ENCODE measurements at regions not wholly inside any gene's neighbourhood (a gene's known extent, or its start where the extent isn't known, plus 50 kb on each side); places are given as distances from the start of the nearest gene placed in this dataset.
"Not testable (repeated sequence)": the region's sequence is repeated elsewhere in the genome, so short reads cannot be mapped to it uniquely, and the experiment has no call there.

GRCh38 chr5:128861155-128861554, 104.1 kb upstream of the SLC27A6 start:
- not testable (repeated sequence) for H3K36me3 ChIP-seq (ENCODE audit: control insufficient read depth, insufficient read depth, low read length); H3K4me3 ChIP-seq (ENCODE audit: low read depth, low read length); H3K4me1 ChIP-seq (ENCODE audit: control insufficient read depth, insufficient read depth, low read length); H3K9me3 ChIP-seq (ENCODE audit: control insufficient read depth, insufficient read depth, low read length); H3K9ac ChIP-seq (ENCODE audit: low read depth, low read length); H3K27me3 ChIP-seq (ENCODE audit: control insufficient read depth, insufficient read depth, low read length)

- Histone ChIP-seq H3K27me3 (ENCODE audit: control insufficient read depth, insufficient read depth, low read length) (no peaks in the 10 kb centered on the region), H3K4me1 (ENCODE audit: control insufficient read depth, insufficient read depth, low read length) (no peaks in the 10 kb centered on the region), H3K9ac (ENCODE audit: low read depth, low read length) (no peak overlapping the region), H3K9me3 (ENCODE audit: control insufficient read depth, insufficient read depth, low read length) (no peaks in the 10 kb centered on the region), H3K4me3 (ENCODE audit: low read depth, low read length) (no peak overlapping the region), H3K36me3 (ENCODE audit: control insufficient read depth, insufficient read depth, low read length) (no peaks in the 10 kb centered on the region)
These were observed 95.3 kb upstream of the SLC27A6 start for GRCh38 chr5:128869970-128870369.

- no peak overlapping the region for H3K9ac ChIP-seq (ENCODE audit: low read depth, low read length)
- H3K27me3 ChIP-seq (ENCODE audit: control insufficient read depth, insufficient read depth, low read length): no peaks in the 10 kb centered on the region
- H3K9me3 ChIP-seq (ENCODE audit: control insufficient read depth, insufficient read depth, low read length): no peaks in the 10 kb centered on the region
- no peaks in the 10 kb centered on the region for H3K4me1 ChIP-seq (ENCODE audit: control insufficient read depth, insufficient read depth, low read length)
- H3K4me3 ChIP-seq (ENCODE audit: low read depth, low read length): no peak overlapping the region
- H3K36me3 ChIP-seq (ENCODE audit: control insufficient read depth, insufficient read depth, low read length): no peaks in the 10 kb centered on the region
These were observed 94.9 kb upstream of the SLC27A6 start for GRCh38 chr5:128870373-128870772.

- no peaks in the 10 kb centered on the region for H3K27me3 ChIP-seq (ENCODE audit: control insufficient read depth, insufficient read depth, low read length)
- H3K36me3 ChIP-seq (ENCODE audit: control insufficient read depth, insufficient read depth, low read length): no peaks in the 10 kb centered on the region
- no peaks in the 10 kb centered on the region for H3K9me3 ChIP-seq (ENCODE audit: control insufficient read depth, insufficient read depth, low read length)
- no peak overlapping the region for H3K9ac ChIP-seq (ENCODE audit: low read depth, low read length)
- no peak overlapping the region for H3K4me3 ChIP-seq (ENCODE audit: low read depth, low read length)
- no peaks in the 10 kb centered on the region for H3K4me1 ChIP-seq (ENCODE audit: control insufficient read depth, insufficient read depth, low read length)
These were observed 94.4 kb upstream of the SLC27A6 start for GRCh38 chr5:128870923-128871322.

GRCh38 chr5:128876569-128877382, 88.5 kb upstream of the SLC27A6 start:
- peaks cover 13% of the 10 kb centered on the region for H3K4me1 ChIP-seq (ENCODE audit: control insufficient read depth, insufficient read depth, low read length)
- H3K27me3 ChIP-seq (ENCODE audit: control insufficient read depth, insufficient read depth, low read length): no peaks in the 10 kb centered on the region
- peak overlapping the region; percentile 27 for H3K9ac ChIP-seq (ENCODE audit: low read depth, low read length)
- no peaks in the 10 kb centered on the region for H3K36me3 ChIP-seq (ENCODE audit: control insufficient read depth, insufficient read depth, low read length)
- no peaks in the 10 kb centered on the region for H3K9me3 ChIP-seq (ENCODE audit: control insufficient read depth, insufficient read depth, low read length)
- no peak overlapping the region for H3K4me3 ChIP-seq (ENCODE audit: low read depth, low read length)

GRCh38 chr5:128877476-128877875, 87.8 kb upstream of the SLC27A6 start:
- Histone ChIP-seq H3K27me3 (ENCODE audit: control insufficient read depth, insufficient read depth, low read length) (no peaks in the 10 kb centered on the region), H3K4me3 (ENCODE audit: low read depth, low read length) (no peak overlapping the region), H3K4me1 (ENCODE audit: control insufficient read depth, insufficient read depth, low read length) (peaks cover 13% of the 10 kb centered on the region), H3K9me3 (ENCODE audit: control insufficient read depth, insufficient read depth, low read length) (no peaks in the 10 kb centered on the region), H3K36me3 (ENCODE audit: control insufficient read depth, insufficient read depth, low read length) (no peaks in the 10 kb centered on the region), H3K9ac (ENCODE audit: low read depth, low read length) (no peak overlapping the region)

- no peaks in the 10 kb centered on the region for H3K36me3 ChIP-seq (ENCODE audit: control insufficient read depth, insufficient read depth, low read length)
- no peak overlapping the region for H3K4me3 ChIP-seq (ENCODE audit: low read depth, low read length)
- peaks cover 12% of the 10 kb centered on the region for H3K4me1 ChIP-seq (ENCODE audit: control insufficient read depth, insufficient read depth, low read length)
- no peak overlapping the region for H3K9ac ChIP-seq (ENCODE audit: low read depth, low read length)
- no peaks in the 10 kb centered on the region for H3K27me3 ChIP-seq (ENCODE audit: control insufficient read depth, insufficient read depth, low read length)
- no peaks in the 10 kb centered on the region for H3K9me3 ChIP-seq (ENCODE audit: control insufficient read depth, insufficient read depth, low read length)
These were observed 83.7 kb upstream of the SLC27A6 start for GRCh38 chr5:128881502-128882018.

GRCh38 chr5:128885649-128886255, 79.5 kb upstream of the SLC27A6 start:
- Histone ChIP-seq H3K36me3 (ENCODE audit: control insufficient read depth, insufficient read depth, low read length) (no peaks in the 10 kb centered on the region), H3K4me3 (ENCODE audit: low read depth, low read length) (no peak overlapping the region), H3K9me3 (ENCODE audit: control insufficient read depth, insufficient read depth, low read length) (no peaks in the 10 kb centered on the region), H3K27me3 (ENCODE audit: control insufficient read depth, insufficient read depth, low read length) (no peaks in the 10 kb centered on the region), H3K9ac (ENCODE audit: low read depth, low read length) (no peak overlapping the region), H3K4me1 (ENCODE audit: control insufficient read depth, insufficient read depth, low read length) (no peaks in the 10 kb centered on the region)

- H3K9me3 ChIP-seq (ENCODE audit: control insufficient read depth, insufficient read depth, low read length): no peaks in the 10 kb centered on the region
- H3K27me3 ChIP-seq (ENCODE audit: control insufficient read depth, insufficient read depth, low read length): no peaks in the 10 kb centered on the region
- no peak overlapping the region for H3K9ac ChIP-seq (ENCODE audit: low read depth, low read length)
- no peaks in the 10 kb centered on the region for H3K36me3 ChIP-seq (ENCODE audit: control insufficient read depth, insufficient read depth, low read length)
- no peaks in the 10 kb centered on the region for H3K4me1 ChIP-seq (ENCODE audit: control insufficient read depth, insufficient read depth, low read length)
- no peak overlapping the region for H3K4me3 ChIP-seq (ENCODE audit: low read depth, low read length)
These were observed 70.2 kb upstream of the SLC27A6 start for GRCh38 chr5:128895122-128895521.

- Histone ChIP-seq H3K9me3 (ENCODE audit: control insufficient read depth, insufficient read depth, low read length) (no peaks in the 10 kb centered on the region), H3K9ac (ENCODE audit: low read depth, low read length) (no peak overlapping the region), H3K4me3 (ENCODE audit: low read depth, low read length) (no peak overlapping the region), H3K4me1 (ENCODE audit: control insufficient read depth, insufficient read depth, low read length) (no peaks in the 10 kb centered on the region), H3K27me3 (ENCODE audit: control insufficient read depth, insufficient read depth, low read length) (no peaks in the 10 kb centered on the region), H3K36me3 (ENCODE audit: control insufficient read depth, insufficient read depth, low read length) (no peaks in the 10 kb centered on the region)
These were observed 68.6 kb upstream of the SLC27A6 start for GRCh38 chr5:128896675-128897074.

- no peaks in the 10 kb centered on the region for H3K4me1 ChIP-seq (ENCODE audit: control insufficient read depth, insufficient read depth, low read length)
- H3K4me3 ChIP-seq (ENCODE audit: low read depth, low read length): no peak overlapping the region
- H3K36me3 ChIP-seq (ENCODE audit: control insufficient read depth, insufficient read depth, low read length): no peaks in the 10 kb centered on the region
- H3K27me3 ChIP-seq (ENCODE audit: control insufficient read depth, insufficient read depth, low read length): no peaks in the 10 kb centered on the region
- no peak overlapping the region for H3K9ac ChIP-seq (ENCODE audit: low read depth, low read length)
- no peaks in the 10 kb centered on the region for H3K9me3 ChIP-seq (ENCODE audit: control insufficient read depth, insufficient read depth, low read length)
These were observed 61.7 kb upstream of the SLC27A6 start for GRCh38 chr5:128903550-128903949.
